ENCODE measurements at regions not wholly inside any gene's neighbourhood (a gene's known extent, or its start where the extent isn't known, plus 50 kb on each side); places are given as distances from the start of the nearest gene placed in this dataset.

DNA sequence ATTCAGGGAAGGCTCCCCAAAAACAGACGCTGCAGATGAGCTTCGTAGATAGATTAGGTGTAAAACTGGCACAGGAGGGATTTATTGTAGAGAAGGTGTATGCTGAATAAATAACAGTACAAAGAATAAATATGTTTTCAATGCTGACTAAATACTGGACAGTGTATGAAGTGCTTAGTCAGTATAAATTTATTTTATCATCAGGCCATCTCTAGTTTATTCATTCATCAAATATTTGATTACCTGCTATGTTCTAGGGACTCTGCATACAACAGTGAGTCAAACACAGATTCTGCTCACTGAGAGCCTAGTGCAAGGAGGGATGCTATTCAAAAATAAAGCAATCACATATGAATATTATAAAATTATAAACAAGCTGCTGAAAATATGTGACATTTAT is 63.6 kb upstream of the TSPAN5 start:
- Histone ChIP-seq H3K27ac (no peak overlapping the region), H3K4me1 (ENCODE audit: insufficient read depth) (no peaks in the 10 kb centered on the region), H3K4me3 (no peak overlapping the region), H3K9me2 (replicated peaks; ENCODE audit: insufficient read depth) (no peaks in the 10 kb centered on the region), H3K27me3 (no peaks in the 10 kb centered on the region), H3K36me3 (replicated peaks; ENCODE audit: insufficient read depth, low read depth) (no peaks in the 10 kb centered on the region), H2AFZ (no peak overlapping the region), H4K20me1 (ENCODE audit: insufficient read depth, poor library complexity, severe bottlenecking) (no peaks in the 10 kb centered on the region), H3K4me2 (no peak overlapping the region), H3K9me3 (ENCODE audit: low read depth) (no peaks in the 10 kb centered on the region), H3K79me2 (no peaks in the 10 kb centered on the region)
- TF ChIP-seq EZH2phosphoT487 (IDR thresholded peaks at IDR 0.05; ENCODE audit: low read depth, severe bottlenecking, unreplicated experiment) (no peak), EZH2 (IDR thresholded peaks at IDR 0.05; ENCODE audit: borderline replicate concordance) (no peak)
- TF ChIP-seq, protein P1, sequence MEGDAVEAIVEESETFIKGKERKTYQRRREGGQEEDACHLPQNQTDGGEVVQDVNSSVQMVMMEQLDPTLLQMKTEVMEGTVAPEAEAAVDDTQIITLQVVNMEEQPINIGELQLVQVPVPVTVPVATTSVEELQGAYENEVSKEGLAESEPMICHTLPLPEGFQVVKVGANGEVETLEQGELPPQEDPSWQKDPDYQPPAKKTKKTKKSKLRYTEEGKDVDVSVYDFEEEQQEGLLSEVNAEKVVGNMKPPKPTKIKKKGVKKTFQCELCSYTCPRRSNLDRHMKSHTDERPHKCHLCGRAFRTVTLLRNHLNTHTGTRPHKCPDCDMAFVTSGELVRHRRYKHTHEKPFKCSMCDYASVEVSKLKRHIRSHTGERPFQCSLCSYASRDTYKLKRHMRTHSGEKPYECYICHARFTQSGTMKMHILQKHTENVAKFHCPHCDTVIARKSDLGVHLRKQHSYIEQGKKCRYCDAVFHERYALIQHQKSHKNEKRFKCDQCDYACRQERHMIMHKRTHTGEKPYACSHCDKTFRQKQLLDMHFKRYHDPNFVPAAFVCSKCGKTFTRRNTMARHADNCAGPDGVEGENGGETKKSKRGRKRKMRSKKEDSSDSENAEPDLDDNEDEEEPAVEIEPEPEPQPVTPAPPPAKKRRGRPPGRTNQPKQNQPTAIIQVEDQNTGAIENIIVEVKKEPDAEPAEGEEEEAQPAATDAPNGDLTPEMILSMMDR (IDR thresholded peaks at IDR 0.05; ENCODE audit: poor library complexity) = no peak
- 92% methylated on average over 2 of the region's 2 CpGs for WGBS (ENCODE audit: low lambda C conversion rate, missing lambda C conversion rate)
- DNase-seq (ENCODE audit: low spot score) = no peak

- Histone ChIP-seq H3K79me2 (no peaks in the 10 kb centered on the region), H3K36me3 (replicated peaks; ENCODE audit: insufficient read depth, low read depth) (no peaks in the 10 kb centered on the region), H4K20me1 (ENCODE audit: insufficient read depth, poor library complexity, severe bottlenecking) (no peaks in the 10 kb centered on the region), H3K9me3 (ENCODE audit: low read depth) (no peaks in the 10 kb centered on the region), H3K4me1 (ENCODE audit: insufficient read depth) (no peaks in the 10 kb centered on the region), H2AFZ (no peak overlapping the region), H3K27me3 (no peaks in the 10 kb centered on the region), H3K4me2 (no peak overlapping the region), H3K9me2 (replicated peaks; ENCODE audit: insufficient read depth) (no peaks in the 10 kb centered on the region), H3K27ac (no peak overlapping the region), H3K4me3 (no peak overlapping the region)
- TF ChIP-seq EZH2phosphoT487 (IDR thresholded peaks at IDR 0.05; ENCODE audit: low read depth, severe bottlenecking, unreplicated experiment) (no peak), EZH2 (IDR thresholded peaks at IDR 0.05; ENCODE audit: borderline replicate concordance) (no peak)
- TF ChIP-seq, protein P1 (IDR thresholded peaks at IDR 0.05; ENCODE audit: poor library complexity) = no peak
- 62% methylated on average over 3 of the region's 3 CpGs for WGBS (ENCODE audit: low lambda C conversion rate, missing lambda C conversion rate)
- no peak for DNase-seq (ENCODE audit: low spot score)
Observed at GRCh38 chr4:98720871-98721480, 62.6 kb upstream of the TSPAN5 start.

GRCh38 chr4:98716796-98717195 is 58.4 kb upstream of the TSPAN5 start:
- no peaks in the 10 kb centered on the region for H3K79me2 ChIP-seq
- H3K27ac ChIP-seq = no peak overlapping the region
- no peak for TF ChIP-seq EZH2 (IDR thresholded peaks at IDR 0.05; ENCODE audit: borderline replicate concordance)
- TF ChIP-seq, protein P1 (IDR thresholded peaks at IDR 0.05; ENCODE audit: poor library complexity) = no peak
- TF ChIP-seq EZH2phosphoT487 (IDR thresholded peaks at IDR 0.05; ENCODE audit: low read depth, severe bottlenecking, unreplicated experiment) = no peak
- no peaks in the 10 kb centered on the region for H3K9me3 ChIP-seq (ENCODE audit: low read depth)
- no peaks in the 10 kb centered on the region for H3K9me2 ChIP-seq (replicated peaks; ENCODE audit: insufficient read depth)
- H3K4me1 ChIP-seq (ENCODE audit: insufficient read depth) = no peaks in the 10 kb centered on the region
- no peak overlapping the region for H3K4me3 ChIP-seq
- no peaks in the 10 kb centered on the region for H4K20me1 ChIP-seq (ENCODE audit: insufficient read depth, poor library complexity, severe bottlenecking)
- H3K27me3 ChIP-seq = no peaks in the 10 kb centered on the region
- DNase-seq (ENCODE audit: low spot score) = no peak
- H3K36me3 ChIP-seq (replicated peaks; ENCODE audit: insufficient read depth, low read depth) = no peaks in the 10 kb centered on the region
- no peak overlapping the region for H3K4me2 ChIP-seq
- no peak overlapping the region for H2AFZ ChIP-seq

DNA sequence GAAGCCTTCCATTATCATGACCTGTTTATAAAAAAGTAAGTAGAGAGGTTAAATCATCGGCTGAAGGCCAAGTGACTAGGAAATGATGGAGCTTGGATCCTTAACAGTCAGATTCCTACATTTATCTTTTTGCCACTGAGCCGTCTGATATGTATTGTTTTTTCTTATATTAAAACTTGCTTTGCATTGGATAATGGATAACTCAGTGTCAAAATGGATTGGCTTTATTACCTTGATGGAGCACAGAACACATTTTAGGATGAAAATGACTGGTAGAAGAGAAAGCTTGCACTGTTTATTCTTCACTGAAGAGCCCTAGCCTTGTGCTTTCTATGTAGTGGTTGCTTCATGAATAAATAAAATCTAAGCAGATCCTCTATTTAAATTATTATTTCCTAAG is 54.2 kb upstream of the TSPAN5 start:
- Histone ChIP-seq H3K9me2 (replicated peaks; ENCODE audit: insufficient read depth) (no peaks in the 10 kb centered on the region), H3K4me3 (no peak overlapping the region), H3K27ac (no peak overlapping the region), H4K20me1 (ENCODE audit: insufficient read depth, poor library complexity, severe bottlenecking) (no peaks in the 10 kb centered on the region), H2AFZ (no peak overlapping the region), H3K9me3 (ENCODE audit: low read depth) (no peaks in the 10 kb centered on the region), H3K4me1 (ENCODE audit: insufficient read depth) (no peaks in the 10 kb centered on the region), H3K36me3 (replicated peaks; ENCODE audit: insufficient read depth, low read depth) (no peaks in the 10 kb centered on the region), H3K4me2 (no peak overlapping the region), H3K79me2 (no peaks in the 10 kb centered on the region), H3K27me3 (no peaks in the 10 kb centered on the region)
- TF ChIP-seq, protein P1 (IDR thresholded peaks at IDR 0.05; ENCODE audit: poor library complexity) = no peak
- no peak for TF ChIP-seq EZH2phosphoT487 (IDR thresholded peaks at IDR 0.05; ENCODE audit: low read depth, severe bottlenecking, unreplicated experiment)
- TF ChIP-seq EZH2 (IDR thresholded peaks at IDR 0.05; ENCODE audit: borderline replicate concordance) = no peak
- no peak for DNase-seq (ENCODE audit: low spot score)
- 87% methylated on average over 2 of the region's 2 CpGs for WGBS (ENCODE audit: low lambda C conversion rate, missing lambda C conversion rate)

All from hepatocyte (in vitro differentiated cells).